IgD-negative memory B cell (primary cell): ENCODE measurements at regions not wholly inside any gene's neighbourhood (a gene's known extent, or its start where the extent isn't known, plus 50 kb on each side); places are given as distances from the start of the nearest gene placed in this dataset.
"Not testable (repeated sequence)": the region's sequence is repeated elsewhere in the genome, so short reads cannot be mapped to it uniquely, and the experiment has no call there.

Experiments
- H3K27ac Mint-ChIP-seq, 3 donors: one replicate each; pipeline ENCODE4 v1.8.0; 2020 to 2022; ENCODE audit warnings: mild to moderate bottlenecking in 3 of 3, mixed read lengths in 3 of 3, moderate library complexity in 1 of 3
- H3K27me3 Mint-ChIP-seq: one replicate; pipeline ENCODE4 v1.8.0; 2021; ENCODE audit warnings: mixed read lengths
- H3K36me3 Mint-ChIP-seq: one replicate; pipeline ENCODE4 v1.8.0; 2020; ENCODE audit warnings: mild to moderate bottlenecking, mixed read lengths
- H3K4me1 Mint-ChIP-seq, 3 donors: one replicate each; pipeline ENCODE4 v1.8.0; 2020 to 2022; ENCODE audit warnings: mixed read lengths in 3 of 3, mild to moderate bottlenecking in 1 of 3
- H3K4me3 Mint-ChIP-seq, 4 donors: one replicate each; pipeline ENCODE4 v1.8.0; 2020 to 2022; ENCODE audit warnings: mild to moderate bottlenecking in 4 of 4, mixed read lengths in 4 of 4, moderate library complexity in 3 of 4
- H3K9me3 Mint-ChIP-seq, 3 donors: one replicate each; pipeline ENCODE4 v1.8.0; 2020 to 2021; ENCODE audit warnings: mixed read lengths in 3 of 3, mild to moderate bottlenecking in 1 of 3

DNA sequence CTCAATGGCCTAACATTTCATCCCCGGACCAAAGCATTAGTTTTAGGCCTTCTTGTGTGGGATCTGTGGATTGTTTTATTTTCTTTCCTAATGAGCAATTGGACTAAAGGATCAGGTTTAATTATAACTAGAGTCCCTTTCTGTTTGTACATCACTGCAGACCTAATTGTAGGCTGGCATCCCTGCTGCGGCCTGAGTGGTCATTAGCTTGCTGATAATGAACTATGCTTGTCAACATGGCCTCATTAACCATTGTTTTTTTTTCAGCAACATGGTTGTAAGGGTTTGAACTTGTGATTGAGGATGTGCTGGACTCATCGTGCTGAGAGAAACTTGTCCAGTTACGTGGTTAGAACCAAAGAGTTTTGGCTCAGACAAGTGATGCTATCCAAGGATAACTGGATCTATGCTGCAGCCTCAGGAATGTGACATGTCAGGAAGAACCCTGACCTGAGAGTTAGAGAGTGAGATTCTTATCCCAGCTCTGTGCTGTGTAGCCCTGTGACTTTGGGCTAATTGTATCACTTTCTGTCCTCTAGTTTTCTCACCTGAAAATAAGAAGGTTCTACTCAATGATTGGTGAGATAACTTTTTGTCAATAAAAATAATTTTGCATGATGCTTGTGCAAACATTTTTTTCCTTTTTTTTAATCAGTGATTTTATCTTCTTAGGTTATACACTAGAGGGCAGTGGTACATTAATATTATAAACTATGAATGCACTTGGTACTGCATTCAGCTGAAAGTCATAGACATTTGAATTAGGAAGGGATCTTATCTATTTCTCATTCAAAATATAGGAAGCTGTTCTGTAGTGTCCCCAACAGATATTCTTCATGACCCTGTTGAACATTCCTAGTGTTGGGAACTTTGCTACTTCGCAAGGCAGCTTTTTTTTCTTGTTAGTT lies 140.9 kb downstream of the RNF144B start:
- Mint-ChIP-seq H3K4me1 (no peaks in the 10 kb centered on the region), H3K36me3 (no peaks in the 10 kb centered on the region), H3K9me3 (peaks cover 0 to 3% (median 0%) of the 10 kb centered on the region in 3 donors), H3K27ac (no peak overlapping the region), H3K4me3 (no peak overlapping the region), H3K27me3 (no peaks in the 10 kb centered on the region)

- H3K4me3 Mint-ChIP-seq = no peak overlapping the region
- no peaks in the 10 kb centered on the region for H3K4me1 Mint-ChIP-seq
- peaks cover 0 to 3% (median 0%) of the 10 kb centered on the region in 3 donors for H3K9me3 Mint-ChIP-seq
- no peak overlapping the region for H3K27ac Mint-ChIP-seq
- H3K36me3 Mint-ChIP-seq = no peaks in the 10 kb centered on the region
- H3K27me3 Mint-ChIP-seq = peaks cover 5% of the 10 kb centered on the region
Observed at GRCh38 chr6:18530201-18530600, 143.1 kb downstream of the RNF144B start.

GRCh38 chr6:18532139-18532538 lies 145.0 kb downstream of the RNF144B start:
- Mint-ChIP-seq H3K36me3 (no peaks in the 10 kb centered on the region), H3K4me1 (no peaks in the 10 kb centered on the region), H3K4me3 (no peak overlapping the region), H3K9me3 (no peaks in the 10 kb centered on the region), H3K27ac (no peak overlapping the region), H3K27me3 (peaks cover 10% of the 10 kb centered on the region)

DNA sequence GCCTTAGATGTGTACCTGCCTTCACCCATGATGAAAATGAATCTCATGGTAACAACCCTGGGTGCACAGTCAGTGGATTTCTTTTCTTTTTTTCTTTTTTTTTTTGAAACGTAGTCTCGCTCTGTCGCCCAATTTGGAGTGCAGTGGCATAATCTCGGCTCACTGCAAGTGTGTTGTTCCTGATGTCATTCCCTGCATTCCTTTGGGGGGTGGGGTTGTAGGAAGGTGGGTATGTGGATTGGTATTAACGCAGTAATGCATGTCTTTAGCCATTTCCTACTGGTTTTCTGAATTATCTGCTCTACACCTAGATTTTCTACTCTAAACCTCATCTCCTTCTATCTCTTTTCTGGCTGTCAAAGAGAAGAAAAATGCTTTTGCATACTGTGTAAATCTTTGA lies 146.6 kb downstream of the RNF144B start:
- H3K27me3 Mint-ChIP-seq = peaks cover 12% of the 10 kb centered on the region
- H3K4me1 Mint-ChIP-seq = no peaks in the 10 kb centered on the region
- no peak overlapping the region for H3K4me3 Mint-ChIP-seq
- H3K36me3 Mint-ChIP-seq = no peaks in the 10 kb centered on the region
- no peaks in the 10 kb centered on the region for H3K9me3 Mint-ChIP-seq
- no peak overlapping the region for H3K27ac Mint-ChIP-seq

GRCh38 chr6:18536591-18537055 lies 149.5 kb downstream of the RNF144B start:
- no peaks in the 10 kb centered on the region for H3K4me1 Mint-ChIP-seq
- H3K9me3 Mint-ChIP-seq = no peaks in the 10 kb centered on the region
- H3K27me3 Mint-ChIP-seq = peaks cover 22% of the 10 kb centered on the region
- no peak overlapping the region for H3K27ac Mint-ChIP-seq
- H3K4me3 Mint-ChIP-seq = no peak overlapping the region
- H3K36me3 Mint-ChIP-seq = no peaks in the 10 kb centered on the region

- H3K36me3 Mint-ChIP-seq = no peaks in the 10 kb centered on the region
- no peak overlapping the region for H3K4me3 Mint-ChIP-seq
- no peaks in the 10 kb centered on the region for H3K4me1 Mint-ChIP-seq
- no peak overlapping the region for H3K27ac Mint-ChIP-seq
- H3K9me3 Mint-ChIP-seq = peaks cover 0 to 1% (median 0%) of the 10 kb centered on the region in 3 donors
- peaks cover 24% of the 10 kb centered on the region for H3K27me3 Mint-ChIP-seq
Observed at GRCh38 chr6:18538315-18538714, 151.2 kb downstream of the RNF144B start.

DNA sequence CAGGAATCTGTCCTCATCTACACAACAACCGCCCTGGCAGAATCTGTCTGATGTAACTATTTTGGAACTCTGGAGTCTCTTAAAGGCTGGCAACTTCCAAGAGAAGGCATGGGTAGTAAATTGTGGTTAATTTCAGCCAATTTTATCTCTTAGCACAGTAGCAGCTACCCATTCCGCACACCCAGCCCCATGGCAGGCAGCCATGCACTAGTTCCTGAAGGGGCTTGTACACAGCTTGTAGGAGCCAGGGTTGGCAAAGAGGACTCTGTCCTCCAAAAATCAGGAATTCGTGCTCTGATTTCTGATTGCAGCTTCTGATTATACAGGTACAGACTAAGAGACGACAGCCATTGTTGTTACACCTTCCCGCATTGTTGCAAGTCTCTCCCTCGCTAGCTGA lies 155.9 kb downstream of the RNF144B start:
- no peak overlapping the region for H3K4me3 Mint-ChIP-seq
- H3K4me1 Mint-ChIP-seq = no peaks in the 10 kb centered on the region
- peaks cover 4% of the 10 kb centered on the region for H3K36me3 Mint-ChIP-seq
- H3K27ac Mint-ChIP-seq = no peak overlapping the region
- H3K9me3 Mint-ChIP-seq = peaks cover 2 to 23% (median 12%) of the 10 kb centered on the region in 3 donors
- peaks cover 14% of the 10 kb centered on the region for H3K27me3 Mint-ChIP-seq

GRCh38 chr6:18545142-18545541 lies 158.0 kb downstream of the RNF144B start:
- H3K27me3 Mint-ChIP-seq = peaks cover 11% of the 10 kb centered on the region
- H3K36me3 Mint-ChIP-seq, H3K4me1 Mint-ChIP-seq, H3K27ac Mint-ChIP-seq, H3K4me3 Mint-ChIP-seq: not testable (repeated sequence)
- peaks cover 2 to 23% (median 12%) of the 10 kb centered on the region in 3 donors for H3K9me3 Mint-ChIP-seq

- Mint-ChIP-seq H3K27ac (no peak overlapping the region), H3K9me3 (peaks cover 2 to 23% (median 12%) of the 10 kb centered on the region in 3 donors), H3K4me3 (no peak overlapping the region), H3K36me3 (peaks cover 4% of the 10 kb centered on the region), H3K4me1 (no peaks in the 10 kb centered on the region), H3K27me3 (peaks cover 10% of the 10 kb centered on the region)
Observed at GRCh38 chr6:18545726-18546125, 158.6 kb downstream of the RNF144B start.

DNA sequence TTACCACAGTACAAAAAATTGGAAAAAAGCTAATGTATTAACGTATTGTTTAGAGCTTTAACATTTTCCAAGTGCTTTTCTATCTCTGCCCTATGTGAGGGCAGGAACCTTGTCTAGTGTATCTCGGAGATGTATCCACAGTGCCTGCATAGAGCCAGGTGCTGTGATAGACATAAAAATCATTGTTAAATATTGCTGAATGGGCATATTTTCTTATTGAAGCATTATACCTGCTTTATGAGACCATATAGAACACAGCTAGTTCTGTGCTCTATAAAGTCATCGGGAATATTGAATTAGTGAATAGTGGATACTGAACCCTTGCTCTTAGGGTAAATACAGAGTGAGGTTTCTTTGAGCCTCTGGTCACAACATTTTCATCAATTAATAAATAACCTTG lies 163.0 kb downstream of the RNF144B start:
- H3K4me1 Mint-ChIP-seq = no peaks in the 10 kb centered on the region
- peaks cover 0 to 7% (median 4%) of the 10 kb centered on the region in 3 donors for H3K9me3 Mint-ChIP-seq
- no peak overlapping the region for H3K27ac Mint-ChIP-seq
- peaks cover 5% of the 10 kb centered on the region for H3K27me3 Mint-ChIP-seq
- peaks cover 1% of the 10 kb centered on the region for H3K36me3 Mint-ChIP-seq
- H3K4me3 Mint-ChIP-seq = peak overlapping the region in 1 of 4 donors; percentile 80

- no peaks in the 10 kb centered on the region for H3K36me3 Mint-ChIP-seq
- no peak overlapping the region for H3K27ac Mint-ChIP-seq
- H3K9me3 Mint-ChIP-seq = no peaks in the 10 kb centered on the region
- H3K4me1 Mint-ChIP-seq = no peaks in the 10 kb centered on the region
- peaks cover 5% of the 10 kb centered on the region for H3K27me3 Mint-ChIP-seq
- no peak overlapping the region for H3K4me3 Mint-ChIP-seq
Observed at GRCh38 chr6:18551228-18551627, 164.1 kb downstream of the RNF144B start.

DNA sequence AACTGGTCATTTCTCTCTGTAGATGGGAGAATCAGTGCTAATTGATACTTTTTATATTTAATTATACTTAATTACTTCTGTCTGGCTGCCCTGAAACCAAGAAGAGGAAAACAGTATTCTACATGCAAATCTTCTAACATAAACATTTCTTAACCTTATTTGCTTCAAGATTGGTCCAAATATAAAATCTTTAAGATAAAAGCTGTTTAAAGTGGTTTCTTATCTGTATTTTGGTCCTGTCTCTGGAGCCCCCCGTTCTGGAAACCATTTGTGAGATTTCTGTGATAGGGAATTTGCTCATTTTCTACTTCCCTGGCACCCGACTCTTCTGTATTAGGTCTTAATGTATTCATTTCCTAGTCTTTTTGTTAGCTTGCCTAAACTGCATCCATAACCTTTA lies 168.6 kb downstream of the RNF144B start:
- Mint-ChIP-seq H3K36me3 (no peaks in the 10 kb centered on the region), H3K4me1 (no peaks in the 10 kb centered on the region), H3K27ac (no peak overlapping the region), H3K4me3 (no peak overlapping the region), H3K27me3 (peaks cover 5% of the 10 kb centered on the region), H3K9me3 (no peaks in the 10 kb centered on the region)

GRCh38 chr6:18561037-18561750 lies 174.0 kb downstream of the RNF144B start:
- no peaks in the 10 kb centered on the region for H3K4me1 Mint-ChIP-seq
- H3K36me3 Mint-ChIP-seq = no peaks in the 10 kb centered on the region
- no peak overlapping the region for H3K4me3 Mint-ChIP-seq
- H3K27ac Mint-ChIP-seq = no peak overlapping the region
- H3K9me3 Mint-ChIP-seq = no peaks in the 10 kb centered on the region
- H3K27me3 Mint-ChIP-seq = peaks cover 6% of the 10 kb centered on the region

DNA sequence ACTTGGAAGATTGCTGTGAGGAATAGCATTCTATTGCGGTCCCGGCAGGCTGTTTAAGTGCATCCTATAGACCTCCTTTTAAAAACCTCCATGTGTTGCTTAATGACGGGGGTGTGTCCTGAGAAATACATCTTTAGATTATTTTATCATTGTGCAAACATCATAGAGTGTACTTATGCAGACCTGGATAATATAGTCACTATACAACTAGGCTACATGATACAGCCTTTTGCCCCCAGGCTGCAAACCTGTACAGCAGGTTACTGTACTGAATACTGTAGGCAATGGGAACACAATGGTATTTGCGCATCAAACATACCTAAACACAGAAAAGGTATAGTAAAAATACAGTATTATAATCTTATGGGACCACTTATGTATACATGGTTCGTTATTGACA lies 175.6 kb downstream of the RNF144B start:
- H3K36me3 Mint-ChIP-seq = no peaks in the 10 kb centered on the region
- no peaks in the 10 kb centered on the region for H3K4me1 Mint-ChIP-seq
- H3K27ac Mint-ChIP-seq = no peak overlapping the region
- peaks cover 4% of the 10 kb centered on the region for H3K27me3 Mint-ChIP-seq
- no peak overlapping the region for H3K4me3 Mint-ChIP-seq
- H3K9me3 Mint-ChIP-seq = peaks cover 2 to 8% (median 2%) of the 10 kb centered on the region in 3 donors

DNA sequence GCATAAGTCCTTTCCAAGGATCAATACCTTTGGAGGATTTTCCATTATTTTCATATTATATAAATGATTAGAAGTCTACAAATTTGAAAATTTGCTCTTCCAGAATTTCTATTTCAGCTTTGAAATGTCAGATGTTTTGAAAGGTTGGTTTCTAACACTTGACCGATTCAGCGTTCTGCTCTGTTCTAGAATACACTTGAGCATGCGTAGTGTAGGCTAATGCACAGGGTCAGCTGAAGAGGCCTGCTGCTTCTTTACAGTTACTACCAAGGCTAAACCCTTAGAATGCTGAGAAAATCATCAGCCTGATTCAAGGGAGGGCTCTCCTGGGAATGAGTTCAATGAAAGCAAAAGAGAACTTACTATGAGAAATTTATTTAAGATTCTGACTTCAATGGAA lies 177.6 kb downstream of the RNF144B start:
- Mint-ChIP-seq H3K27ac (peak overlapping the region in 1 of 3 donors; percentile 57), H3K4me3 (no peak overlapping the region), H3K4me1 (no peaks in the 10 kb centered on the region), H3K9me3 (peaks cover 2 to 8% (median 6%) of the 10 kb centered on the region in 3 donors), H3K27me3 (peaks cover 10% of the 10 kb centered on the region), H3K36me3 (no peaks in the 10 kb centered on the region)
